ENCODE measurements at regions not wholly inside any gene's neighbourhood (a gene's known extent, or its start where the extent isn't known, plus 50 kb on each side); places are given as distances from the start of the nearest gene placed in this dataset.

DNA sequence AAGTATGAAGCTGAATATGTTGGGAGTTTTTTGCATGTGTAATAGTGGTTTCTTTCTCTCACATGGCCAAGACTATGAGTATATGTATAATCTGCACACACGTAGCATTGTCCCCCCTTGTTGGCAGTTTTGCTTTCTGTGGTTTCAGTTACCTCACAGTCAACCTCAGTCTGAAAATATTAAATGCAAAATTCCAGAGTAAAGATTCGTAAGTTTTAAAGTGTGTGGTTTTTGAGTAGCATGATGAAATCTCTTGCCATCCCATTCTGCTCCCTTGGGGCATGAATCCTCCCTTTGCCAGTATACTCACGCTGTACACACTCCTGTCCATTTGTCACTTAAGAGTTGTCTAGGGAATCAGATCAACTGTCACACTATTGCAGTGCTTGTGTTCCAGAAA lies 742.0 kb upstream of the CCDC54 start:
- CTCF ChIA-PET = interaction anchor here (0.7 kb wide), 1 partner anchor 26 kb away, joined by 3 read pairs; no protein-coding TSS in a partner anchor
- H3K4me3 ChIP-seq (ENCODE audit: low read depth, low read length) = no peak overlapping the region

DNA sequence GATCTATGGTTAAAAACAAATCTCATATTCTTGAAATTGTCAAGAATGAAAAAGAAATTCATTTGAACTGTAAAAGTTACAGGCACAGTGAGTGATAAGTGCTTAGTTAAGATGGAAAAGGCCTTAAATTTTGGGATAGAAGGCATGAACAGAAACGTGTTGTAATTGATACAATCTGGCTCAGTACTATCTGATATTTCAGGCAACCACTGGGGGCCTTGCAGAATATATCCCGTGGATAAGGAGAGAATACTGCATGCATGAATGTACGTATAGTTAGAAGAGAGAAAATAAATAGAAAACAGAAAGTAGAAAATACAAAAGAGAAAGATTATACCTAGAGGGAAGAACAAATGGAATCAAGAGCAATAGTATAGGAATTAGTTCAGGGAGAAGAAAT lies 741.4 kb upstream of the CCDC54 start:
- CTCF ChIA-PET = no interaction called here
- TF ChIP-seq, protein P1, sequence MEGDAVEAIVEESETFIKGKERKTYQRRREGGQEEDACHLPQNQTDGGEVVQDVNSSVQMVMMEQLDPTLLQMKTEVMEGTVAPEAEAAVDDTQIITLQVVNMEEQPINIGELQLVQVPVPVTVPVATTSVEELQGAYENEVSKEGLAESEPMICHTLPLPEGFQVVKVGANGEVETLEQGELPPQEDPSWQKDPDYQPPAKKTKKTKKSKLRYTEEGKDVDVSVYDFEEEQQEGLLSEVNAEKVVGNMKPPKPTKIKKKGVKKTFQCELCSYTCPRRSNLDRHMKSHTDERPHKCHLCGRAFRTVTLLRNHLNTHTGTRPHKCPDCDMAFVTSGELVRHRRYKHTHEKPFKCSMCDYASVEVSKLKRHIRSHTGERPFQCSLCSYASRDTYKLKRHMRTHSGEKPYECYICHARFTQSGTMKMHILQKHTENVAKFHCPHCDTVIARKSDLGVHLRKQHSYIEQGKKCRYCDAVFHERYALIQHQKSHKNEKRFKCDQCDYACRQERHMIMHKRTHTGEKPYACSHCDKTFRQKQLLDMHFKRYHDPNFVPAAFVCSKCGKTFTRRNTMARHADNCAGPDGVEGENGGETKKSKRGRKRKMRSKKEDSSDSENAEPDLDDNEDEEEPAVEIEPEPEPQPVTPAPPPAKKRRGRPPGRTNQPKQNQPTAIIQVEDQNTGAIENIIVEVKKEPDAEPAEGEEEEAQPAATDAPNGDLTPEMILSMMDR (IDR thresholded peaks at IDR 0.05; ENCODE audit: low read depth, low read length) = no peak
- Histone ChIP-seq H3K27ac (ENCODE audit: low read depth, low read length) (no peak overlapping the region), H3K27me3 (ENCODE audit: control insufficient read depth, insufficient read depth, low read length) (no peaks in the 10 kb centered on the region), H3K9me3 (ENCODE audit: control insufficient read depth, insufficient read depth, low read length) (no peaks in the 10 kb centered on the region), H3K4me3 (ENCODE audit: low read depth, low read length) (no peak overlapping the region)
- POLR2A ChIA-PET = no interaction called here
- no peak for DNase-seq (ENCODE audit: low read depth, low spot score)

More for the DNA sequence above, 742.0 kb upstream of the CCDC54 start:
- POLR2A ChIA-PET = no interaction called here
- no peaks in the 10 kb centered on the region for H3K9me3 ChIP-seq (ENCODE audit: control insufficient read depth, insufficient read depth, low read length)
- peak; percentile 50 for DNase-seq (ENCODE audit: low read depth, low spot score)
- no peak overlapping the region for H3K27ac ChIP-seq (ENCODE audit: low read depth, low read length)
- TF ChIP-seq, protein P1 (IDR thresholded peaks at IDR 0.05; ENCODE audit: low read depth, low read length) = no peak
- H3K27me3 ChIP-seq (ENCODE audit: control insufficient read depth, insufficient read depth, low read length) = no peaks in the 10 kb centered on the region

DNA sequence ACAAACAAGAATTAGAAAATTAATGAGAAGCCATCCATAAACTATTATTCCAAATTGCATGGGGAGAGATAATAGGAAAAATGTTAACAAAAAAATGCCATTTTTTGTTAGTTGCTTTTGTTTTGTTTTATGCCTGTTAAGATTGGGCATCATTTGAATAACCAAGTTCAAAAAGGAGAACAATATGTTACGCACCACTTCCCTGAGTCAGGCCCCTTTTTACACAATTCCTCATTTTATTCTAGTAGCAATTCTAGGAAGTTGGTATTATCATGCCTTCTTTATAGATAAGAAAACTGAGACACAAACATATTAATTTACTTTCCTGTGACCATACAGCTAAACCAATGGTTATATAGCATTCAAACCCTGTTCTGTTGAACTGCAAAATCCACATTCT lies 736.9 kb upstream of the CCDC54 start:
- Histone ChIP-seq H3K27ac (ENCODE audit: low read depth, low read length) (no peak overlapping the region), H3K27me3 (ENCODE audit: control insufficient read depth, insufficient read depth, low read length) (no peaks in the 10 kb centered on the region), H3K9me3 (ENCODE audit: control insufficient read depth, insufficient read depth, low read length) (peaks cover 8% of the 10 kb centered on the region), H3K4me3 (ENCODE audit: low read depth, low read length) (no peak overlapping the region)
- DNase-seq (ENCODE audit: low read depth, low spot score) = no peak
- POLR2A ChIA-PET = no interaction called here
- TF ChIP-seq, protein P1 (IDR thresholded peaks at IDR 0.05; ENCODE audit: low read depth, low read length) = no peak
- CTCF ChIA-PET = no interaction called here

DNA sequence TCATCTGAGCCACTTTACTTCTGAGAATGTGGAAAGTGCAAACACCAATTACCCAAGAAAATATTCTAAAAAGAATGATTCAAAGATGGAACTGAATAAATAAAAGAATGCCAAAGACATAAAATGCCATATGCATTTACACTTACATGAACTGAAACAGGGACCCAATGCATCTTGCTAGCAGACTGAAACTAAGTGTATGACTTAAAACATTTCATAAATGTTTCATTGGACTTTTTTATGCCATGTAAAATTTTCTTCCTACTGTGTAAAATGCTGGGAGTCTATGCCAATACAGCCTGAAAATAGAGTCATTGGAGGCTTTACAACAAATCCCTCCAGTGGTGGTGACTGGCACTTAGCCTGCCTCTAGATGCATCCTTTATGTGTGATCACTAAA lies 735.1 kb upstream of the CCDC54 start:
- ChIA-PET CTCF (no interaction called here), POLR2A (no interaction called here)
- H3K9me3 ChIP-seq (ENCODE audit: control insufficient read depth, insufficient read depth, low read length) = peaks cover 8% of the 10 kb centered on the region
- no peaks in the 10 kb centered on the region for H3K27me3 ChIP-seq (ENCODE audit: control insufficient read depth, insufficient read depth, low read length)
- H3K27ac ChIP-seq (ENCODE audit: low read depth, low read length) = no peak overlapping the region
- no peak overlapping the region for H3K4me3 ChIP-seq (ENCODE audit: low read depth, low read length)
- TF ChIP-seq, protein P1 (IDR thresholded peaks at IDR 0.05; ENCODE audit: low read depth, low read length) = no peak
- DNase-seq (ENCODE audit: low read depth, low spot score) = no peak

DNA sequence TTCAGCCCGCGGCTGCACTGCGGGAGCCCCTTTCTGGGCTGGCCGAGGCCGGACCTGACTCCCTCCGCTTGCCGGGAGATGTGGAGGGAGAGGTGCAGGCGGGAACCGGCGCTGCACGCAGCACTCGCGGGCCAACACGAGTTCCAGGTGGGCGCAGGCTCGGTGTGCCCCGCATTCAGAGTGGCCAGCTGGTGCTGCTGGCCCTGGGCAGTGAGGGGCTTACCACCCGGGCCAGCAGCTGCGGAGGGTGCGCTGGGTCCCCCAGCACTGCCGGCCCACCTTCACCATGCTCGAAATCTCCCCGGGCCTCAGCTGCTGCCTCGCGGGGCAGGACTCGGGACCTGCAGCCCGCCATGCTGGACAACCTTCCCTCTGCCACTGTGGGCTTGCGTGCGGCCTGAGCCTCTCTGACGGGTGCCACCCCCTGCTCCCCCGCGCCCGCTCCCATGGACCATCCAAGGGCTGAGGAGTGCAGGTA lies 733.5 kb upstream of the CCDC54 start:
- TF ChIP-seq, protein P1 (IDR thresholded peaks at IDR 0.05; ENCODE audit: low read depth, low read length) = no peak
- Histone ChIP-seq H3K27me3 (ENCODE audit: control insufficient read depth, insufficient read depth, low read length) (no peaks in the 10 kb centered on the region), H3K4me3 (ENCODE audit: low read depth, low read length) (no peak overlapping the region), H3K27ac (ENCODE audit: low read depth, low read length) (no peak overlapping the region), H3K9me3 (ENCODE audit: control insufficient read depth, insufficient read depth, low read length) (peaks cover 8% of the 10 kb centered on the region)
- POLR2A ChIA-PET = no interaction called here
- CTCF ChIA-PET = no interaction called here
- no peak for DNase-seq (ENCODE audit: low read depth, low spot score)
